ENCODE measurements at regions not wholly inside any gene's neighbourhood (a gene's known extent, or its start where the extent isn't known, plus 50 kb on each side); places are given as distances from the start of the nearest gene placed in this dataset.

- Histone ChIP-seq H3K27ac (ENCODE audit: low read length) (no peak overlapping the region), H3K4me1 (ENCODE audit: control insufficient read depth, insufficient read depth, low read length) (no peaks in the 10 kb centered on the region), H3K9me3 (ENCODE audit: control insufficient read depth, insufficient read depth, low read depth, low read length) (no peaks in the 10 kb centered on the region), H3K36me3 (ENCODE audit: control insufficient read depth, insufficient read depth, low read length) (no peaks in the 10 kb centered on the region), H3K4me3 (ENCODE audit: low read depth in 2 of 2, low read length in 2 of 2) (no peak overlapping the region), H3K27me3 (ENCODE audit: control insufficient read depth, insufficient read depth, low read length) (no peaks in the 10 kb centered on the region)
- intact Hi-C loops (cut with micrococcal nuclease; ENCODE audit: unreplicated experiment) = no loop called here
- POLR2A ChIA-PET = no interaction called here
- CTCF ChIA-PET = no interaction called here
- in situ Hi-C loops (cut with HindIII; ENCODE audit: low pct_unique_long_range_greater_than_20kb, low sequenced_read_pairs) = no loop called here
- BruUV-seq (replicated peaks) = no TSS peak
- ATAC-seq (no peak), DNase-seq (ENCODE audit: low read depth, low spot score) (no peak)
- TF ChIP-seq TCF7L2 (IDR thresholded peaks at IDR 0.05; ENCODE audit: low read depth, low read length) (no peak), CTCF (IDR thresholded peaks at IDR 0.05) (no peak), POLR2AphosphoS5 (IDR thresholded peaks at IDR 0.05; ENCODE audit: low read depth, low read length) (no peak), SIN3A (IDR thresholded peaks at IDR 0.05; ENCODE audit: borderline replicate concordance, insufficient read depth, low read depth, low read length) (no peak), REST (IDR thresholded peaks at IDR 0.05; ENCODE audit: insufficient read depth in 1 of 2, low read depth in 2 of 2, low read length in 1 of 2) (no peak)
Measured at GRCh38 chr11:94681852-94682251, 86.3 kb upstream of the AMOTL1 start.

GRCh38 chr11:94694309-94695060 is 73.7 kb upstream of the AMOTL1 start:
- no peak overlapping the region for H3K4me3 ChIP-seq (ENCODE audit: low read depth in 2 of 2, low read length in 2 of 2)
- intact Hi-C loops (cut with micrococcal nuclease; ENCODE audit: unreplicated experiment) (no loop called here), in situ Hi-C loops (cut with HindIII; ENCODE audit: low pct_unique_long_range_greater_than_20kb, low sequenced_read_pairs) (no loop called here)
- H3K27me3 ChIP-seq (ENCODE audit: control insufficient read depth, insufficient read depth, low read length) = peaks cover 5% of the 10 kb centered on the region; the same call in 1 of the 2 replicates
- H3K4me1 ChIP-seq (ENCODE audit: control insufficient read depth, insufficient read depth, low read length) = no peaks in the 10 kb centered on the region
- no peak for DNase-seq (ENCODE audit: low read depth, low spot score)
- no peaks in the 10 kb centered on the region for H3K9me3 ChIP-seq (ENCODE audit: control insufficient read depth, insufficient read depth, low read depth, low read length)
- POLR2A ChIA-PET = no interaction called here
- BruUV-seq (replicated peaks) = no TSS peak
- H3K36me3 ChIP-seq (ENCODE audit: control insufficient read depth, insufficient read depth, low read length) = no peaks in the 10 kb centered on the region
- CTCF ChIA-PET = no interaction called here
- no peak for ATAC-seq
- H3K27ac ChIP-seq (ENCODE audit: low read length) = no peak overlapping the region
- no peak for TF ChIP-seq POLR2AphosphoS5 (IDR thresholded peaks at IDR 0.05; ENCODE audit: low read depth, low read length)
- no peak for TF ChIP-seq CTCF (IDR thresholded peaks at IDR 0.05)
- no peak for TF ChIP-seq TCF7L2 (IDR thresholded peaks at IDR 0.05; ENCODE audit: low read depth, low read length)

All from Panc1 (cell line).